HUES64 (cell line): ENCODE measurements at regions not wholly inside any gene's neighbourhood (a gene's known extent, or its start where the extent isn't known, plus 50 kb on each side); places are given as distances from the start of the nearest gene placed in this dataset.

Source experiments
- H3K27ac ChIP-seq: 2 replicates; pipeline ENCODE4 v1.7.0; 2013; ENCODE audit warnings: low read depth, low read length, inconsistent platforms
- H3K27me3 ChIP-seq: 2 replicates; pipeline ENCODE4 v1.6.1; 2013; ENCODE audit warnings: mild to moderate bottlenecking, low read length; ENCODE audit not compliant: insufficient read depth
- H3K36me3 ChIP-seq: 2 replicates; pipeline ENCODE4 v1.6.1; 2013; ENCODE audit warnings: mild to moderate bottlenecking, low read length; ENCODE audit not compliant: insufficient read depth
- H3K4me1 ChIP-seq: 2 replicates; pipeline ENCODE4 v1.6.1; 2013; ENCODE audit warnings: mild to moderate bottlenecking, low read length, moderate library complexity; ENCODE audit not compliant: insufficient read depth
- H3K4me3 ChIP-seq: 2 replicates; pipeline ENCODE4 v1.5.1; 2013; ENCODE audit warnings: mild to moderate bottlenecking, low read length, moderate library complexity
- H3K9ac ChIP-seq: 2 replicates; pipeline ENCODE4 v1.6.1; 2013; ENCODE audit warnings: mild to moderate bottlenecking, low read depth, low read length
- H3K9me3 ChIP-seq: 2 replicates; pipeline ENCODE4 v1.6.1; 2013; ENCODE audit warnings: low read depth, low read length; ENCODE audit not compliant: insufficient read depth
- WGBS: fragments of 150-250, 120-280 bp; methylation state at CpG from one replicate; pipeline ENCODE4 v1.1.7; 2013; ENCODE audit warnings: missing lambda C conversion rate; 5-methylcytosine and 5-hydroxymethylcytosine counted together

DNA sequence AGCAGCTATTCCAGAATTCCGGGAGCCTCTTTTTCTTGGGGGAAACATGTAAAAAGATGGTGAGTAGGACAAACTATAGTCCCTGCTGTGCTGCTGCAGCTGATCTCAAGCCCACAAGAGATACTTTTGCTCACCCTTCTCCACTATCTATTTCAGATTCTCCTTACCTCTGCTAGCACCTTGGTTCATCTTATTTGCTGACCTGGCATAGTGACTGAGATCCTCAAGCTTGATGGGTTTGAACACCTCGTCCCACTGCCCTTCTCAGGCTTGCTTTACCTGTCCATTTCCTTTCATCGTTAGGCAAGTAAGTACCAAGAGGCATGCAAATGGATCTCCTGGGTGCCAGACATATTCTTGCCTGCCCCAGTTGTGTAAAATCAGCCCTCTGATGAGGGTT lies 338.4 kb upstream of the SMARCA2 start:
- Histone ChIP-seq H3K9me3 (no peaks in the 10 kb centered on the region), H3K27ac (no peak overlapping the region), H3K27me3 (no peaks in the 10 kb centered on the region), H3K4me1 (no peaks in the 10 kb centered on the region), H3K36me3 (no peaks in the 10 kb centered on the region), H3K4me3 (no peak overlapping the region), H3K9ac (no peak overlapping the region)
- WGBS: 86% methylated on average over 3 of the region's 3 CpGs

DNA sequence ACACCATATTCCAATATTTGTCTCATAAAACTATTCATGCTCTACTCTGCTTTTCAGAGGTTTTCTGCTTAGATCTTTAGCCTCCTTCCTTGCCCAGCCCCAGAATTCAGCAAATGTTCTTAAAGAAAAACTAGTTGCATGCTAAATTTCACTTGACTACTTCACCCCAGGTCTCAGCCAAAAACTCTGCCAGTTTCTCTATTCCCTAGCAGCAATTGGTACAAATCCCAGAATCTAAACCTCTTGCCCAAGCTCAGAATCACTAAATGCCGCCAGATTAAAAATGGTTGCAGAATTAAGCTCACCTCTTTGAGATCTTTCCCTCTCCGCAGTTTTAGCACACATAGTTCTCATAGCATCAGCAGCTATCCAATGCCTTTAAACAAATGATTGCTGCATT lies 331.2 kb upstream of the SMARCA2 start:
- no peak overlapping the region for H3K4me3 ChIP-seq
- 98% methylated on average over 2 of the region's 2 CpGs for WGBS
- H3K4me1 ChIP-seq: no peaks in the 10 kb centered on the region
- H3K27me3 ChIP-seq: no peaks in the 10 kb centered on the region
- H3K27ac ChIP-seq: no peak overlapping the region
- no peaks in the 10 kb centered on the region for H3K9me3 ChIP-seq
- H3K36me3 ChIP-seq: no peaks in the 10 kb centered on the region
- H3K9ac ChIP-seq: no peak overlapping the region

DNA sequence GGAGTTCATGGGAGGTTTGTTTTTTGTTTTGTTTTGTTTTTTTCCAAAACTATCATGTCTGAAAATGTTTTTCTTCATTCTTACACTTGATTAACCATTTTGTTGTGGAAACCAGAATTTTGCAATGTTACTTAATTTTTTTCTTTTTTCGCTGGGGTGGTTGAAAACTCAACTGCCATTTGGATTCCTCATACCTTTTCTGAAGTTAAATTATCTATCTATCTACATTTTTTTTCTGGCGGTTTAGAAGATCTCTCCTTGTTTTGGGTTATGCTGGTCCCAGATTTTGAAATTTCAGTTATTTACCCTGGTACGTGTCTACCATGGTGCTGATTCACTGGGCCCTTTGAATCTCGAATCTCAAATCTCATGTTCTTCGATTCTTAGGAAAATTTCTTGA lies 316.2 kb upstream of the SMARCA2 start:
- no peaks in the 10 kb centered on the region for H3K36me3 ChIP-seq
- no peaks in the 10 kb centered on the region for H3K4me1 ChIP-seq
- WGBS: 95% methylated on average over 5 of the region's 5 CpGs
- no peak overlapping the region for H3K27ac ChIP-seq
- no peaks in the 10 kb centered on the region for H3K9me3 ChIP-seq
- no peak overlapping the region for H3K9ac ChIP-seq
- no peaks in the 10 kb centered on the region for H3K27me3 ChIP-seq
- H3K4me3 ChIP-seq: no peak overlapping the region

- 86% methylated on average over 1 of the region's 2 CpGs for WGBS
- Histone ChIP-seq H3K4me1 (no peaks in the 10 kb centered on the region), H3K27ac (no peak overlapping the region), H3K4me3 (no peak overlapping the region), H3K9me3 (no peaks in the 10 kb centered on the region), H3K36me3 (no peaks in the 10 kb centered on the region), H3K9ac (no peak overlapping the region), H3K27me3 (no peaks in the 10 kb centered on the region)
Observed at GRCh38 chr9:1701113-1701512, 314.0 kb upstream of the SMARCA2 start.

- H3K36me3 ChIP-seq: no peaks in the 10 kb centered on the region
- H3K27me3 ChIP-seq: no peaks in the 10 kb centered on the region
- H3K27ac ChIP-seq: no peak overlapping the region
- peaks cover 7% of the 10 kb centered on the region; the same call in 1 of the 2 replicates for H3K4me1 ChIP-seq
- 91% methylated on average over 3 of the region's 3 CpGs for WGBS
- no peak overlapping the region for H3K4me3 ChIP-seq
- no peaks in the 10 kb centered on the region for H3K9me3 ChIP-seq
- no peak overlapping the region for H3K9ac ChIP-seq
Observed at GRCh38 chr9:1702701-1703100, 312.4 kb upstream of the SMARCA2 start.

DNA sequence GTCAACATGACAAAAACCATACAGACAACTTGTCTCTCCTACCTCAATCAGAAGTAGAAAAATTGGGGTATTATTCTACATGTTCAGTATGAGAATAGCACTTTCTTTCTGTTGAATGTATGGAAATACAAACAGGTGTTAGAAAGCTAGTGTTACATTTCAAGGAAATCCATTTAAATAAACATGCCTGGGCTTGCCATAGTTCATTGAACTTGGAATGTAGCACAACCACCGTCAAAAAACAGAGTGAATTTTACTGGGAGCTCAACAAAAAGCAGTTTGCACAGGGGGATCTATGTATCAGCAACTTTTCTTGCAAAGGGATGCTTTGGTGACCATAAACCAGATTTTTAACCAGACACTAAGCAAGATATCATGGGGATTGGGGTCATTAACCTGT lies 307.9 kb upstream of the SMARCA2 start:
- 72% methylated on average over 1 of the region's 1 CpG for WGBS
- no peaks in the 10 kb centered on the region for H3K27me3 ChIP-seq
- no peak overlapping the region for H3K9ac ChIP-seq
- no peaks in the 10 kb centered on the region for H3K9me3 ChIP-seq
- no peak overlapping the region for H3K4me3 ChIP-seq
- peaks cover 7% of the 10 kb centered on the region; the same call in 1 of the 2 replicates for H3K4me1 ChIP-seq
- H3K27ac ChIP-seq: no peak overlapping the region
- H3K36me3 ChIP-seq: no peaks in the 10 kb centered on the region

DNA sequence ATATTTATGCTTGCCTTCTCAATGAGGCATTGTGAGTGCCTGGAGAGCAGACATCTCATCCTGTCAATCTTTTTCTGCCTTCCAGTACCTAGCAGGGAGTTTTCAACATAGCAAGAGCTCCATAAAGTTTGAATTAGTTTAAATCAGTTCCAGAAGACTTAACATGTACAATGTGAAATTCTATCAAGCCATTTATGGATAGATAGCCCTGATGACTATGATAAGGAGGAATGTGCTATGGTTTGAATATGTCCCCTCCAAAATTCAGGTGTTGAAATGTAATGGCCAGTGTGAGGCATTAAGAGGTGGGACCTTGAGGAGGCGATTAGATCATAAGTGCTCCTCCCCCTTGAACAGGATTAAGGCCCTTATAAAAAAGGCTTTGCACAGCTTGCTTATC lies 306.9 kb upstream of the SMARCA2 start:
- no peaks in the 10 kb centered on the region for H3K9me3 ChIP-seq

GRCh38 chr9:1709347-1709746 lies 305.8 kb upstream of the SMARCA2 start:
- Histone ChIP-seq H3K27me3 (no peaks in the 10 kb centered on the region), H3K9ac (no peak overlapping the region), H3K36me3 (no peaks in the 10 kb centered on the region), H3K4me3 (no peak overlapping the region), H3K27ac (no peak overlapping the region), H3K9me3 (no peaks in the 10 kb centered on the region), H3K4me1 (peaks cover 7% of the 10 kb centered on the region; the same call in 1 of the 2 replicates)
- WGBS: 83% methylated on average over 1 of the region's 1 CpG

More for the DNA sequence above, 306.9 kb upstream of the SMARCA2 start:
- Histone ChIP-seq H3K4me1 (peaks cover 7% of the 10 kb centered on the region; the same call in 1 of the 2 replicates), H3K9ac (no peak overlapping the region), H3K27me3 (no peaks in the 10 kb centered on the region), H3K27ac (no peak overlapping the region), H3K36me3 (no peaks in the 10 kb centered on the region), H3K4me3 (no peak overlapping the region)
- WGBS: 94% methylated on average over 1 of the region's 1 CpG

DNA sequence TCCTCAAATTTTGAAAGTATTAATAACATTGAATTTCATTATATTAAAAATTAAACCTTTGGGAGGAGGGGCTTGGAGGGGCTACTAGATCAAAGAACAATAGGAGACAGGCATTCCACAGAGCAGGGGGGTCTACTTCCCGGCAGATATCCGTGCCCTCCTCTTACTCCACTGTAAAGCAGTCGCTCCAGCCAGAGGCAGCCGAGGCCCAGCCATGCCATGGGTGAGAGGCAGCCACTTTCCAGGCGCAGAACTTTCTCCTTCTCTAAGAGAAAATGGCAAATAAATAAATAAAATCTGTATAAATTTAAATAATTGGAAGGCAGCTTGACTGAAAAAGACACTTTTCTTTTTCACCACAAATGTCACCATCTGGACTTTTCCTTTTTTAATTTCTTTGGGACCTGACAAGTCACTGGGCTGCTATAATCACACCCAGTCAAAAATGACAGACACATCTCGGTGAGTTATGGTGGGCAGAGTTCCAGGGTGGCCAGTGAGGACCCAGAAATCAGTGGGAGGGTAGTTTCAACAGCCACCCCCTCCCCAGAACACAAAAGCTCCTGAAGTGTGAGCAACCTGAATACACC lies 302.2 kb upstream of the SMARCA2 start:
- 99% methylated on average over 5 of the region's 6 CpGs for WGBS
- no peaks in the 10 kb centered on the region for H3K36me3 ChIP-seq
- H3K27me3 ChIP-seq: no peaks in the 10 kb centered on the region

GRCh38 chr9:1713841-1714240 lies 301.3 kb upstream of the SMARCA2 start:
- Histone ChIP-seq H3K27me3 (no peaks in the 10 kb centered on the region), H3K4me3 (no peak overlapping the region), H3K4me1 (no peaks in the 10 kb centered on the region), H3K9ac (no peak overlapping the region), H3K27ac (no peak overlapping the region), H3K36me3 (no peaks in the 10 kb centered on the region), H3K9me3 (no peaks in the 10 kb centered on the region)
- WGBS: 83% methylated on average over 3 of the region's 3 CpGs

More for the DNA sequence above, 302.2 kb upstream of the SMARCA2 start:
- no peaks in the 10 kb centered on the region for H3K4me1 ChIP-seq
- H3K9me3 ChIP-seq: no peaks in the 10 kb centered on the region
- no peak overlapping the region for H3K27ac ChIP-seq
- no peak overlapping the region for H3K4me3 ChIP-seq
- no peak overlapping the region for H3K9ac ChIP-seq

DNA sequence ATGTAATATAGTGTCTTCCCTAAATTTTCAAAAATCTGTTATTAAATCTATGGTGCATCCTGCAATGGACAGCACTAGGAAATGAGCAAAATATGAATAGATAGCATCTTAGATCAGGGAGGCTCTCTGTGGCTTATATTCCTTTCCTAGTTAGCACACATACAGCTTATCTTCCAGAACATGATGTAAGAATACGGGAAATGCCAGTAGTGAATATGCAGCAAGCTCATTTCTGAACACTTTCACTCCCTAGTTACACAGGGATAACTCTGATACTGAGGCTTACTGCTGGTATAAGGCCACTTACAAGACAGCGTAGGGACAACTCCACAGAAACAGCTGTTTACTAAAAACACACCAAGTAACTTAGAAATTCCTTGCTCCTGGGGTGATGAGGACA lies 297.3 kb upstream of the SMARCA2 start:
- Histone ChIP-seq H3K4me1 (no peaks in the 10 kb centered on the region), H3K36me3 (no peaks in the 10 kb centered on the region), H3K27me3 (no peaks in the 10 kb centered on the region), H3K4me3 (no peak overlapping the region), H3K9ac (no peak overlapping the region), H3K9me3 (no peaks in the 10 kb centered on the region), H3K27ac (no peak overlapping the region)
- 72% methylated on average over 2 of the region's 2 CpGs for WGBS

- Histone ChIP-seq H3K4me1 (no peaks in the 10 kb centered on the region), H3K27ac (no peak overlapping the region), H3K4me3 (no peak overlapping the region), H3K9ac (no peak overlapping the region), H3K36me3 (no peaks in the 10 kb centered on the region), H3K27me3 (no peaks in the 10 kb centered on the region), H3K9me3 (no peaks in the 10 kb centered on the region)
- 85% methylated on average over 2 of the region's 3 CpGs for WGBS
Observed at GRCh38 chr9:1718836-1719235, 296.3 kb upstream of the SMARCA2 start.
